ENCODE measurements at regions not wholly inside any gene's neighbourhood (a gene's known extent, or its start where the extent isn't known, plus 50 kb on each side); places are given as distances from the start of the nearest gene placed in this dataset.

DNA sequence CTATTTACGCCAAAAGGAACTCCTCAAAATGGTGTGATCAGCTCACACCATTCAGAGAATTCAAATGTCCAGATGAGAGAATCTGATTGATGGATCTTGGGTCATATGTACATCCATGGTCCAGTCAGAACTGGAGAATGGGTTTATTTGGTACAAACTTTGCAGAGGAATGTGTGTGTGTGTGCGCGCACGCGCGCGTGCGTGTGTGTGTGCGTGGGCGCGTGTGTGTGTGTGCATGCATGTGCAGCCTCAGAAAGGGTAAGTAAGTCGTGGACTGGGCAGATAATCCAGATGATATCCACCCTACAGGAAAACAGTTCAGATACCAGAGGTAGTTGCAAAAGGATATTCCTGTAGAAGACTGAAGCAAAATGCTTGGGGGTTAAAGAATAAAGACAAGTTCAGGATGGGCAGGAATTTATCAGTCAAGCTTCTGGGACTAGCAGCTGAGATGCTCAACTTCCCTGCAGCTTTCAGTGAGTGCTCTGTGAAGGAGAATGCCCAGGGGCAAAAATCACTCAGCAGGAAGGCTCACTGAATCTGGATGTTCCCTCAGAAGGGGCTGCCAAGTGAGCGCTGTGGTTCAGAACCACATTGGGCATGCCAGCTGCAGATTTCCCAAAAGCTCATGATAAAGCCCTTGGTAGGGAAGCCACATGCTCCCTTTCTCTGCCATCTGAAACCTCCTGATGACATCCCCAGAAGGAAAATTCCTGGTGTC is 440.5 kb upstream of the SGCD start:
- no peaks in the 10 kb centered on the region for H3K36me3 ChIP-seq (ENCODE audit: insufficient read depth, low read length)
- no peak overlapping the region for H3K4me3 ChIP-seq (ENCODE audit: low read length)
- no peak overlapping the region for H2AFZ ChIP-seq (ENCODE audit: low read depth, low read length)
- H3K27me3 ChIP-seq (ENCODE audit: insufficient read depth, low read length): no peaks in the 10 kb centered on the region
- no peaks in the 10 kb centered on the region for H3K4me1 ChIP-seq (ENCODE audit: insufficient read depth, low read length)
- no peaks in the 10 kb centered on the region for H3K9me3 ChIP-seq (ENCODE audit: low read length)

DNA sequence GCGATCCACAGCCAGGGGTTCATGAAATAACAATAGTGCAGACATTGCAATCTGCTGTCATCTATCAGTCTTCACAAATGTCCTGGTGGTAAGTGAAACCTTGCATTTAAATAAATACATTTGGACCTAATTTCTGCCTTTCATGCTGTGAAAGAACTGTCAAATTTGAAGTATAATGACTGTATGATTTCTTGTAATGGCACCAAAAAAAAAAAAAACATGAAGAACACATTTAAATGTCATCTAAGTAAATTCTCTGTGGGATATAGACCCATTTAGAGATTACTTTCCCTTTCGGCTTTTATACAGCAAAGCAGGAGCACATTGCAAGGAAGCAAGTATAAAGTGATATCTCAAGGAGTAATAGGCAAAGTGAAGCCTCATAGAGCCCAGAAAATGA is 431.5 kb upstream of the SGCD start:
- Histone ChIP-seq H3K27me3 (ENCODE audit: insufficient read depth, low read length) (no peaks in the 10 kb centered on the region), H3K4me1 (ENCODE audit: insufficient read depth, low read length) (no peaks in the 10 kb centered on the region), H3K4me3 (ENCODE audit: low read length) (no peak overlapping the region), H2AFZ (ENCODE audit: low read depth, low read length) (no peak overlapping the region), H3K36me3 (ENCODE audit: insufficient read depth, low read length) (no peaks in the 10 kb centered on the region), H3K9me3 (ENCODE audit: low read length) (no peaks in the 10 kb centered on the region)

DNA sequence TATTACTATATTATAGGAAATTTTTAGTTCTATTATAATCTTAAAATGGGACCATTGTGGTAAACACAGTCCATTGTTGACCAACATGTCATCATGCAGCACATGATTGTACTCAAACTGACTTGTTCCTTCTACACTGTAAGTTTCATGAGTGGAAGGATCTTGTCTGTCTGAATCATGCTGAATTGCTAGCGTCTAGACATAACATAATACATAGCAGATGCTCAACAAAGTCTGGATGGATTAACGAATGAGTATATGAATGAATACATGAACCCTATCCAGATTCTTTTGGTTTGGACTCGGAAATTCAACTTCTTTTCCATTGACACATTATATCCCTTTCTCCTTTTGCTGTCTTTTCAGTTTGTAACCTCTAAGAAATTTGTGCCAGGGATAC is 429.2 kb upstream of the SGCD start:
- H3K9me3 ChIP-seq (ENCODE audit: low read length): no peaks in the 10 kb centered on the region
- no peaks in the 10 kb centered on the region for H3K27me3 ChIP-seq (ENCODE audit: insufficient read depth, low read length)
- H3K4me1 ChIP-seq (ENCODE audit: insufficient read depth, low read length): no peaks in the 10 kb centered on the region
- H3K4me3 ChIP-seq (ENCODE audit: low read length): no peak overlapping the region
- no peaks in the 10 kb centered on the region for H3K36me3 ChIP-seq (ENCODE audit: insufficient read depth, low read length)
- no peak overlapping the region for H2AFZ ChIP-seq (ENCODE audit: low read depth, low read length)

DNA sequence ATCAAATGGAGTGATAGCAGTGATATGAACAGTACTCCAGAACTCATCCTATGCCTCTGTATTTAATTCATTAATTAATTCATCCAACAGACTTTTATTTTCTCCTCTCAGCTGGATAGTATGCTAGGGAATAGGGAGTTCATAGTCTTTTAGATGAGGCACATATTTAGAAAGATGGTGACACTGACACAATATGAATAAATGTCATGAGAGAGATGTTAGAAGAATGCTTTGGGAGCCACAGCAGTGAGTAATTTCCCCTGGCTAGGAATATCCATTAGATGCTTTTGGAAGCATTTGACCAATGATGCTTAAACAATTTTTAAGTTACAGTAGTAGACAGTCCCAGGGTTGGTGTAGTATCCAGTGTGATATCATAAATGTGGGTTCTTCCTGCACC is 428.7 kb upstream of the SGCD start:
- H3K36me3 ChIP-seq (ENCODE audit: insufficient read depth, low read length): no peaks in the 10 kb centered on the region
- H3K9me3 ChIP-seq (ENCODE audit: low read length): no peaks in the 10 kb centered on the region
- H2AFZ ChIP-seq (ENCODE audit: low read depth, low read length): no peak overlapping the region
- no peak overlapping the region for H3K4me3 ChIP-seq (ENCODE audit: low read length)
- no peaks in the 10 kb centered on the region for H3K4me1 ChIP-seq (ENCODE audit: insufficient read depth, low read length)
- no peaks in the 10 kb centered on the region for H3K27me3 ChIP-seq (ENCODE audit: insufficient read depth, low read length)

DNA sequence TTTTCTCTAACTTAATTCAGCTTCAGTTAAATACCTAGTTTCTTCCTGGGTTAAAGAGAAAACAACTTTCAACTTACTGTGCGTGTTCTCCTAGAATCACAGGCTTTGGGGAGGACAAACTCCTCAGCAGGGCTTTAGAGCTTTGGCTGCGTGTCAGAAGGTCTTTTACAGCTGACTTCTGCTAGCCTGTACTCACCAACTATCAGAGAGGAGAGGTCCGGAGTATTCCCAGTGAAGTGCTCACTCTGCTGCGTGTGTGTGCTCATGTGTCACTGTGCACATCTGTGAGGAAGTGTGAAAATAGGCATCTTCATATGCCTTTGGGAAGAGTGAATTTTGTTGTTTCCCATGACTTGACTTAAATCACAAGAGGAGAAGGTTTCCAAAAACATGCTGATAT is 423.2 kb upstream of the SGCD start:
- Histone ChIP-seq H3K36me3 (ENCODE audit: insufficient read depth, low read length) (no peaks in the 10 kb centered on the region), H3K9me3 (ENCODE audit: low read length) (no peaks in the 10 kb centered on the region), H2AFZ (ENCODE audit: low read depth, low read length) (no peak overlapping the region)

DNA sequence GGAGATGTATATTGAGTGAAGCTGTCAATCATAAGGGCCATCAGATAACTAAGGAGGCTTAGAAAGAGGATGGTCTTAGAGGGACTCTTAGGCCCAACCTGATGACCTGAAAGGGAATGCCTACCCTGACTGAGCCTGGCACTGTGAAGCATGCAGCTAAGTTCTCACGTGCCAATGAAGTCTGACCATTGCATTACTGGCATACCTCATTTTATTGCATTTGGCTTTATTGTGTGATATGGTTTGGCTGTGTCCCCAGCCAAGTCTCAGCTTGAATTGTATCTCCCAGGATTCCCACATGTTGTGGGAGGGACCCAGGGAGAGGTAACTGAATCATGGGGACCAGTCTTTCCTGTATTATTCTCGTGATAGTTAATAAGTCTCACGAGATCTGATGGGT is 421.6 kb upstream of the SGCD start:
- Histone ChIP-seq H2AFZ (ENCODE audit: low read depth, low read length) (no peak overlapping the region), H3K9me3 (ENCODE audit: low read length) (no peaks in the 10 kb centered on the region), H3K4me1 (ENCODE audit: insufficient read depth, low read length) (no peaks in the 10 kb centered on the region), H3K4me3 (ENCODE audit: low read length) (no peak overlapping the region), H3K27me3 (ENCODE audit: insufficient read depth, low read length) (no peaks in the 10 kb centered on the region), H3K36me3 (ENCODE audit: insufficient read depth, low read length) (no peaks in the 10 kb centered on the region)

More for the DNA sequence above, 423.2 kb upstream of the SGCD start:
- Histone ChIP-seq H3K4me1 (ENCODE audit: insufficient read depth, low read length) (no peaks in the 10 kb centered on the region), H3K4me3 (ENCODE audit: low read length) (no peak overlapping the region), H3K27me3 (ENCODE audit: insufficient read depth, low read length) (no peaks in the 10 kb centered on the region)

DNA sequence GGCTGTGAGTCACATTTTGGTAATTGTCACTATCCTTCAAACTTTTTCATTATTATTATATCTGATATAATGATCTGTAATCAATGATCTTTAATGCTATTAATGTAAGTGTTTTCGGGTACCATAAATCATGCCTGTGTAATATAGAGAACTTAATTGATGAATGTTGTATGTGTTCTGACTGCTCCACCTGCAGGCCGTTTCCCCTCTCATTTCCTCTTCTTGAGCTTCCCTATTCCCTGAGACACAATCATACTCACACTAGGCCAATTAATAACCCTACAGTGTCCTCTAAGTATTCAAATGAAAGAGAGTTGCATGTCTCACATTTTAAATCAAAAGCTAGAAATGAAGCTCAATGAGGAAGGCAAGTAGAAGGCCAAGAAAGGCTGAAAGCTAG is 420.9 kb upstream of the SGCD start:
- no peaks in the 10 kb centered on the region for H3K27me3 ChIP-seq (ENCODE audit: insufficient read depth, low read length)
- H3K4me3 ChIP-seq (ENCODE audit: low read length): no peak overlapping the region
- H3K36me3 ChIP-seq (ENCODE audit: insufficient read depth, low read length): no peaks in the 10 kb centered on the region
- no peaks in the 10 kb centered on the region for H3K9me3 ChIP-seq (ENCODE audit: low read length)
- no peak overlapping the region for H2AFZ ChIP-seq (ENCODE audit: low read depth, low read length)
- H3K4me1 ChIP-seq (ENCODE audit: insufficient read depth, low read length): no peaks in the 10 kb centered on the region

DNA sequence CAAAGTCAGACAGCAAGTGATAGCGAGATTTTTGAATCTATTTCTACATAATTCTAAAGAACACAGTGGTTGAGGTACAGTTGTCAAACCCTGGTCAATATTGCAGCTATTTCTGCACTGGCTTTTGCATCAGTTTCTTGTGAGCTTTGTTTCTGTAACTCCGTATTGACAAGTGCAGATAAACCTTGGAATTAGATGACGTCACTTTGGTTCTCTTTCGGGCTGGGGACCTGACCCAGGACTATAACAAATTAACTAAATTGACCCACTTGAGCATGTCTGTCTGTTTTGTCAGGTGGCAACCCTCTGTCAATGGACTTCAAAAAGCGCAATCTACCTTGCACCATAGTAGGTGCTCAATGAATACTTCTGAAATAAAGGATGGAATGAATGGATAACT is 418.4 kb upstream of the SGCD start:
- Histone ChIP-seq H2AFZ (ENCODE audit: low read depth, low read length) (no peak overlapping the region), H3K4me1 (ENCODE audit: insufficient read depth, low read length) (no peaks in the 10 kb centered on the region), H3K9me3 (ENCODE audit: low read length) (no peaks in the 10 kb centered on the region), H3K27me3 (ENCODE audit: insufficient read depth, low read length) (no peaks in the 10 kb centered on the region), H3K36me3 (ENCODE audit: insufficient read depth, low read length) (no peaks in the 10 kb centered on the region), H3K4me3 (ENCODE audit: low read length) (no peak overlapping the region)

DNA sequence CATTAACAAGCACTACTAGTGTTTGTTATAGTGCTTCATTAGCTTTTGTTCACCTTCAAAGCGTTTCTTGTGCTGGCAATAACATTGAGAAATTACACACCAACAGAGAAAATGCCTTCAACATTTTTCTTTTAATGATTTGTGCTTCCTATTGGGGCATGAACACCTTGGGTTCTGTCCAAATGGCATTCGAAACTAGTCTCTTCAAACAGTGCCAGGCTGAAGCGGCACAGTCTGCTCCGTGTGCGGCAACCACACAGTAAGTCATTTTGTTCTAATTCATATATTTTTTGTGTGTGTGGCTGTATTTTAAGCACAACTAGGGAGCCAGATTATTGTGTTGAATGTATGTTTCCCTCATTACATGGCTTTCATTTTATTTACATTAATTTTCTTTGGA is 414.7 kb upstream of the SGCD start:
- Histone ChIP-seq H3K9me3 (ENCODE audit: low read length) (no peaks in the 10 kb centered on the region), H3K36me3 (ENCODE audit: insufficient read depth, low read length) (no peaks in the 10 kb centered on the region)

DNA sequence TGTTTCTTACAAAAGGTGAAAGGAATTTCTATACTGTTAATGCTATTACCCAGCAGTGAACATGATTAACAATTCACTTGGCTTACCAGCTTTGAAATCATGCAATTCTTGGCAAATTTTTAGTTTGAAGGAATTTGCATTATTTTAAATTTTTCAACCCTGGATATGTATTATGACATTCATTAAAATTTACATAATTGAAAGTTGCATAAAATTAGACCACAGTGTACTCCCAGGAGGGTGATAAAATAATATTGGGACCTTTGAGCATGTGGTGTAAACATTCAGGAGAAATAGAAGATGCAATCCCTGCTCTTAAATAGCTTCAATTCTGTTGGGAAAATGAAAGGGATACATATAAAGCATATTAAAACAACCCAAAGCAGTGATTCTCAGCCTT is 412.2 kb upstream of the SGCD start:
- no peaks in the 10 kb centered on the region for H3K36me3 ChIP-seq (ENCODE audit: insufficient read depth, low read length)
- no peaks in the 10 kb centered on the region for H3K4me1 ChIP-seq (ENCODE audit: insufficient read depth, low read length)
- H3K4me3 ChIP-seq (ENCODE audit: low read length): no peak overlapping the region
- H3K9me3 ChIP-seq (ENCODE audit: low read length): no peaks in the 10 kb centered on the region
- H3K27me3 ChIP-seq (ENCODE audit: insufficient read depth, low read length): no peaks in the 10 kb centered on the region
- H2AFZ ChIP-seq (ENCODE audit: low read depth, low read length): no peak overlapping the region

More for the DNA sequence above, 414.7 kb upstream of the SGCD start:
- Histone ChIP-seq H3K27me3 (ENCODE audit: insufficient read depth, low read length) (no peaks in the 10 kb centered on the region), H3K4me3 (ENCODE audit: low read length) (no peak overlapping the region), H3K4me1 (ENCODE audit: insufficient read depth, low read length) (no peaks in the 10 kb centered on the region), H2AFZ (ENCODE audit: low read depth, low read length) (no peak overlapping the region)

DNA sequence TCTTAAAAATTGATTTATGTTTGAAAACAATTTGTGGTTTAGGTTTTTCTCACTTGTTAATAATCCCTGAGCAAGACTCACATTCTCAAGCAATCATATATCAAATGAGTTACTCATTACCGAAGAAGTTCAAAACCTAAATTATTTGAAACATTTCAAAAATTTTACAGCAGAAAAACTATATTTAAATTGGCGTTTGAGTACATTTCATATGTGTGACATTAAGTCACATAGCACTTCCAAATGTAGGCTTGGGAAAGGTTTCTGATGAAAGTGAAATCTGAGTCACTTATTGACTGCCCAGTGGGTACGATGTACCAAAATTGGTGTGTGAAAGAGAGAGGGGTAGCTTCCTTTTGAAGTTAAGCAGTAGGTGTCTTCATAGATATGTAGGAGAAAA is 411.4 kb upstream of the SGCD start:
- no peaks in the 10 kb centered on the region for H3K36me3 ChIP-seq (ENCODE audit: insufficient read depth, low read length)
- no peaks in the 10 kb centered on the region for H3K27me3 ChIP-seq (ENCODE audit: insufficient read depth, low read length)
- H2AFZ ChIP-seq (ENCODE audit: low read depth, low read length): no peak overlapping the region
- no peaks in the 10 kb centered on the region for H3K4me1 ChIP-seq (ENCODE audit: insufficient read depth, low read length)
- H3K9me3 ChIP-seq (ENCODE audit: low read length): no peaks in the 10 kb centered on the region
- no peak overlapping the region for H3K4me3 ChIP-seq (ENCODE audit: low read length)

DNA sequence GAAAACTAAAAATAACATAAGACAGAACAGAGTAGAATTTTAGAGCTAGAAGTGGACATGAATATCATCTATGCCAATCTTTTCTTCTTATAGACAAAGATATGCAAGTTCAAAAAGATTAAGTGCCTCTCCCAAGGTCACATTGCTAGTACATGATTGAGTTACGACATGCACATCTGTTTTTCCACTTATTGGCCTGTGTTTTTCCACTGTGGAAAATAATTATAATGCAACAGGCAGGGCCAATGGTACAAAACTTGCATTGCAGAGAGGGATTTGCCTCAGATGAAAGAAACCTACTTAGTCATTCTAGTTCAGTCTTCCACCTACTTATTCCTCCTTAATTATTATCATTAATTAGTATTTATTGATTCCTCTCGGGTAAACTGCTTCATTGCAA is 407.8 kb upstream of the SGCD start:
- Histone ChIP-seq H3K4me1 (ENCODE audit: insufficient read depth, low read length) (no peaks in the 10 kb centered on the region), H3K4me3 (ENCODE audit: low read length) (no peak overlapping the region), H3K27me3 (ENCODE audit: insufficient read depth, low read length) (no peaks in the 10 kb centered on the region), H3K36me3 (ENCODE audit: insufficient read depth, low read length) (no peaks in the 10 kb centered on the region), H3K9me3 (ENCODE audit: low read length) (no peaks in the 10 kb centered on the region), H2AFZ (ENCODE audit: low read depth, low read length) (no peak overlapping the region)

DNA sequence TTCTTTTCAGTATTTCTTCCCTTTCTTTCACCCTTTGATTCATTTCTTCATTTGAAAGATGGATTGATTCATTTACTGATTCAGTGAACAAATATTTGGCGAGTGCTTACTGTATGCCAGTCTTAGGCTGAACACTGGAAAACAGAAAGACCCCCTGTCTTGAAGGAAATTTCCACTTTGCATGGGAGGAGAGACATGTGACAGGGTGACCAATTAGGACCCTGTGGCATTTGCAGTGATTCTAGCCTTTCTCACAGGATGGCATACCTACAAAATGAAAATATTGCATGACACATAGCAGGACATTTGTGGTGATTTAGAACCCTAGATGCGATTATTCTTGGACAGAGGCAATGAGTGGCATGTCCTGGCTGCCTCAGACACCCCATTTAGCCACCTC is 407.2 kb upstream of the SGCD start:
- Histone ChIP-seq H3K9me3 (ENCODE audit: low read length) (no peaks in the 10 kb centered on the region), H2AFZ (ENCODE audit: low read depth, low read length) (no peak overlapping the region), H3K36me3 (ENCODE audit: insufficient read depth, low read length) (no peaks in the 10 kb centered on the region), H3K4me1 (ENCODE audit: insufficient read depth, low read length) (no peaks in the 10 kb centered on the region), H3K27me3 (ENCODE audit: insufficient read depth, low read length) (no peaks in the 10 kb centered on the region), H3K4me3 (ENCODE audit: low read length) (no peak overlapping the region)

DNA sequence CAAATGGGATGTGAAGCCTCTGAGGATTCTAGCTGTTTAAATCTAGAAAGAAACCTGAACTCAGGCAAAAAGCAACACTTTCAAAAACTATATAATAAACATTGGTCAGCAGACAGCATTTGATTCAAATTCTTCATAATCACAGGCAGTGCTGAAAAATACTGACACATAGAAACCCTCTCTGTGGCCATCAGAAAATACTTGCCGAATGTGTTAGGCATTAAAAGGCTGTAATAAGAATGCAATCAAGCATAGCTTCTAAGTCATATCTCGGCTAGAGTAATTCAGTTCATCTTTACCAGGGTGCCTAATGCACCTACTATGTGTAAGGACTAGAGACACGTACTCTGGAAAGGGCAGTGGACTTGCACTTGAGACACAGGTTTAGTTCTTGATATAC is 405.3 kb upstream of the SGCD start:
- Histone ChIP-seq H2AFZ (ENCODE audit: low read depth, low read length) (no peak overlapping the region), H3K4me1 (ENCODE audit: insufficient read depth, low read length) (no peaks in the 10 kb centered on the region)

More for the DNA sequence above, 405.3 kb upstream of the SGCD start:
- Histone ChIP-seq H3K36me3 (ENCODE audit: insufficient read depth, low read length) (no peaks in the 10 kb centered on the region), H3K27me3 (ENCODE audit: insufficient read depth, low read length) (no peaks in the 10 kb centered on the region), H3K4me3 (ENCODE audit: low read length) (no peak overlapping the region), H3K9me3 (ENCODE audit: low read length) (no peaks in the 10 kb centered on the region)
